Nephron (organoid): ENCODE measurements at regions not wholly inside any gene's neighbourhood (a gene's known extent, or its start where the extent isn't known, plus 50 kb on each side); places are given as distances from the start of the nearest gene placed in this dataset.
A peak's percentile ranks its signal among the peaks of the same experiment; 100 is the strongest.

Experiments
- H3K27ac Mint-ChIP-seq, 3 experiments: 2 replicates each; pipeline ENCODE4 v1.8.0; 2020; ENCODE audit warnings: mixed read lengths in 3 of 3, mild to moderate bottlenecking in 2 of 3, moderate library complexity in 1 of 3
- H3K27me3 Mint-ChIP-seq: 2 replicates; pipeline ENCODE4 v1.8.0; 2021; ENCODE audit warnings: low read depth, mild to moderate bottlenecking, moderate library complexity, mixed read lengths
- H3K36me3 Mint-ChIP-seq: 2 replicates; pipeline ENCODE4 v1.8.0; 2020; ENCODE audit warnings: low read depth, mixed read lengths
- H3K4me1 Mint-ChIP-seq: 2 replicates; pipeline ENCODE4 v1.8.0; 2020; ENCODE audit warnings: mixed read lengths
- H3K4me3 Mint-ChIP-seq, 3 experiments: 2 replicates each; pipeline ENCODE4 v1.8.0; 2020; ENCODE audit warnings: mild to moderate bottlenecking in 3 of 3, mixed read lengths in 3 of 3, moderate library complexity in 2 of 3
- H3K9me3 Mint-ChIP-seq: 2 replicates; pipeline ENCODE4 v1.8.0; 2020; ENCODE audit warnings: mixed read lengths
- TF ChIP-seq, protein P1 (sequence below), 3 experiments: fragments of 200-600 bp; sonication (generic); IDR thresholded peaks; one replicate each; pipeline ENCODE4 v1.5.0; 2021; ENCODE audit warnings: antibody characterized with exemption in 3 of 3; ENCODE audit not compliant: unreplicated experiment in 3 of 3

GRCh38 chr6:103280417-103280816, 1579.3 kb downstream of the HACE1 start:
- Mint-ChIP-seq H3K27ac (no peak overlapping the region), H3K27me3 (no peaks in the 10 kb centered on the region), H3K9me3 (peaks cover 23% of the 10 kb centered on the region), H3K36me3 (peaks cover 3% of the 10 kb centered on the region), H3K4me3 (no peak overlapping the region), H3K4me1 (no peaks in the 10 kb centered on the region)
- TF ChIP-seq, protein P1, sequence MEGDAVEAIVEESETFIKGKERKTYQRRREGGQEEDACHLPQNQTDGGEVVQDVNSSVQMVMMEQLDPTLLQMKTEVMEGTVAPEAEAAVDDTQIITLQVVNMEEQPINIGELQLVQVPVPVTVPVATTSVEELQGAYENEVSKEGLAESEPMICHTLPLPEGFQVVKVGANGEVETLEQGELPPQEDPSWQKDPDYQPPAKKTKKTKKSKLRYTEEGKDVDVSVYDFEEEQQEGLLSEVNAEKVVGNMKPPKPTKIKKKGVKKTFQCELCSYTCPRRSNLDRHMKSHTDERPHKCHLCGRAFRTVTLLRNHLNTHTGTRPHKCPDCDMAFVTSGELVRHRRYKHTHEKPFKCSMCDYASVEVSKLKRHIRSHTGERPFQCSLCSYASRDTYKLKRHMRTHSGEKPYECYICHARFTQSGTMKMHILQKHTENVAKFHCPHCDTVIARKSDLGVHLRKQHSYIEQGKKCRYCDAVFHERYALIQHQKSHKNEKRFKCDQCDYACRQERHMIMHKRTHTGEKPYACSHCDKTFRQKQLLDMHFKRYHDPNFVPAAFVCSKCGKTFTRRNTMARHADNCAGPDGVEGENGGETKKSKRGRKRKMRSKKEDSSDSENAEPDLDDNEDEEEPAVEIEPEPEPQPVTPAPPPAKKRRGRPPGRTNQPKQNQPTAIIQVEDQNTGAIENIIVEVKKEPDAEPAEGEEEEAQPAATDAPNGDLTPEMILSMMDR (IDR thresholded peaks at IDR 0.05; ENCODE audit: unreplicated experiment in 3 of 3) = no peak

DNA sequence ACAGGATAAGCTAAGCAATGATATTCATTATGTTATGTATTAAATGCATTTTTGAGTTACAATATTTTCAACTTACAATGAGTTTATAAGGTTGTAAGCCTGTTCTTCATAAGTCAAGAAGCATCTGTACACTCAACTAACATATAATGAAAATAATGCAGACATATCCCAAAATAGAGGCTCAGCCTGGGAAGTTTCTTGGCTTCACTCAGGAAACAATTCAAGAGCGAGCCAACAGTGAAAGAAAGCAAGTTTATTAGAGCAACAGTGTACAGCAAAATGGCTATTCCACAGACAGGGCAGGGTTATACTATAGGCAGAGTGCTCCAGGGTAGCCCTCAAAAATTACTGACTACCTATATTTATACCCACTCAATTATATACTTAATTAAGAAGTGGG, 1581.8 kb downstream of the HACE1 start:
- no peak overlapping the region for H3K4me3 Mint-ChIP-seq
- H3K36me3 Mint-ChIP-seq = peaks cover 3% of the 10 kb centered on the region
- no peaks in the 10 kb centered on the region for H3K27me3 Mint-ChIP-seq
- H3K27ac Mint-ChIP-seq = no peak overlapping the region
- TF ChIP-seq, protein P1 (IDR thresholded peaks at IDR 0.05; ENCODE audit: unreplicated experiment in 3 of 3) = no peak
- H3K9me3 Mint-ChIP-seq = peaks cover 23% of the 10 kb centered on the region
- H3K4me1 Mint-ChIP-seq = no peaks in the 10 kb centered on the region

GRCh38 chr6:103273048-103273447, 1586.7 kb downstream of the HACE1 start:
- no peak overlapping the region for H3K4me3 Mint-ChIP-seq
- no peaks in the 10 kb centered on the region for H3K36me3 Mint-ChIP-seq
- no peaks in the 10 kb centered on the region for H3K9me3 Mint-ChIP-seq
- no peaks in the 10 kb centered on the region for H3K27me3 Mint-ChIP-seq
- TF ChIP-seq, protein P1 (IDR thresholded peaks at IDR 0.05; ENCODE audit: unreplicated experiment in 3 of 3) = peak; percentile 50 to 65 (median 62)
- no peak overlapping the region for H3K27ac Mint-ChIP-seq
- no peaks in the 10 kb centered on the region for H3K4me1 Mint-ChIP-seq

GRCh38 chr6:103269581-103269980, 1590.1 kb downstream of the HACE1 start:
- no peaks in the 10 kb centered on the region for H3K36me3 Mint-ChIP-seq
- no peaks in the 10 kb centered on the region for H3K9me3 Mint-ChIP-seq
- TF ChIP-seq, protein P1 (IDR thresholded peaks at IDR 0.05; ENCODE audit: unreplicated experiment in 3 of 3) = no peak
- no peak overlapping the region for H3K4me3 Mint-ChIP-seq
- H3K4me1 Mint-ChIP-seq = no peaks in the 10 kb centered on the region
- no peak overlapping the region for H3K27ac Mint-ChIP-seq
- H3K27me3 Mint-ChIP-seq = no peaks in the 10 kb centered on the region

GRCh38 chr6:103268335-103268734, 1591.4 kb downstream of the HACE1 start:
- H3K9me3 Mint-ChIP-seq = no peaks in the 10 kb centered on the region
- no peaks in the 10 kb centered on the region for H3K36me3 Mint-ChIP-seq
- no peaks in the 10 kb centered on the region for H3K4me1 Mint-ChIP-seq
- H3K27me3 Mint-ChIP-seq = no peaks in the 10 kb centered on the region
- TF ChIP-seq, protein P1 (IDR thresholded peaks at IDR 0.05; ENCODE audit: unreplicated experiment in 3 of 3) = no peak
- no peak overlapping the region for H3K4me3 Mint-ChIP-seq
- no peak overlapping the region for H3K27ac Mint-ChIP-seq

DNA sequence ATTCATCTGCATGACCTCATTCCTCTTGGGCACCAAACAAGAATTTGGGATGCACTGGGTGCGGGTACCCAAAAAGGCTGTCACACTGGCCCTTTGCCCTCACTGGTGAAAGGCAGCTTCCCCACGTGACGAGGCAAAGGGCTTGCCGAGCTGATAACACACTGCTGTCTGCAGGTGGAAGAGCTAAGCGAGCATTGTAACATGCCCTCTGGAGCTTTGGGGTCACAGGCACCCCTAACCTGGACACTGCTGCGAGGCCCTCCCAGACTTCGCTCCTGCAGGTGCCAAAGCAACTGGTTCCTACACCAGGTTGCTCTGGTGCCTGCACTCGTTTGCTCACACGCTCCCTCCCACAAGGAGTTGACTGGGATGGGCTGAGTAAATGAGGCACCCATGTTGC, 1595.7 kb downstream of the HACE1 start:
- no peak overlapping the region for H3K4me3 Mint-ChIP-seq
- H3K4me1 Mint-ChIP-seq = no peaks in the 10 kb centered on the region
- no peak overlapping the region for H3K27ac Mint-ChIP-seq
- TF ChIP-seq, protein P1 (IDR thresholded peaks at IDR 0.05; ENCODE audit: unreplicated experiment in 3 of 3) = no peak
- no peaks in the 10 kb centered on the region for H3K9me3 Mint-ChIP-seq
- H3K36me3 Mint-ChIP-seq = no peaks in the 10 kb centered on the region
- no peaks in the 10 kb centered on the region for H3K27me3 Mint-ChIP-seq
